ENCODE measurements at regions not wholly inside any gene's neighbourhood (a gene's known extent, or its start where the extent isn't known, plus 50 kb on each side); places are given as distances from the start of the nearest gene placed in this dataset.

DNA sequence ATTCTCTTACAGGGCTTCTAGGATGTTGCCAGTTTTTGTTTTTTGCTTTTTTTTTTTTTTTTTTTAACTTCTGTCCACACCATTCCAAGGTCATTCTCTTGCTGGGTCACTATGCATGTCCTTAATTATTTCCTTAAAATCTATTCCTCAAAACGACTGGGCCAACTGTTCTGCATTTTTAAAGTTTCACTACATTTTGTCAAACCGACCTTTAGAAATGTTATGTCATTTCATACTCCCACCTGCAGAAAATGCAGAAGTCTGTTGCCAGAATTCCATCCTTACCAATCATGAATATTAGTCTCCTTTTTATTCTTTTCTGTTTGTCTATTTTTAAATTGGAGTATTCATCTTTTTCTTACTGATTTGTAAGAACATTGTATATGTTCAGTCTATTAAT, 295.5 kb downstream of the ZSWIM6 start:
- no peak for DNase-seq (ENCODE audit: extremely low spot score)
- ChIA-PET POLR2A (no interaction called here), CTCF (no interaction called here)
- TF ChIP-seq BHLHE40 (IDR thresholded peaks at IDR 0.05; ENCODE audit: borderline replicate concordance) (no peak), TARDBP (IDR thresholded peaks at IDR 0.05) (no peak), LEF1 (IDR thresholded peaks at IDR 0.05; ENCODE audit: borderline replicate concordance) (no peak), ARNT (IDR thresholded peaks at IDR 0.05) (no peak), SP1 (IDR thresholded peaks at IDR 0.05) (no peak), FOXA1 (IDR thresholded peaks at IDR 0.05) (no peak)
- TF ChIP-seq, protein P1, sequence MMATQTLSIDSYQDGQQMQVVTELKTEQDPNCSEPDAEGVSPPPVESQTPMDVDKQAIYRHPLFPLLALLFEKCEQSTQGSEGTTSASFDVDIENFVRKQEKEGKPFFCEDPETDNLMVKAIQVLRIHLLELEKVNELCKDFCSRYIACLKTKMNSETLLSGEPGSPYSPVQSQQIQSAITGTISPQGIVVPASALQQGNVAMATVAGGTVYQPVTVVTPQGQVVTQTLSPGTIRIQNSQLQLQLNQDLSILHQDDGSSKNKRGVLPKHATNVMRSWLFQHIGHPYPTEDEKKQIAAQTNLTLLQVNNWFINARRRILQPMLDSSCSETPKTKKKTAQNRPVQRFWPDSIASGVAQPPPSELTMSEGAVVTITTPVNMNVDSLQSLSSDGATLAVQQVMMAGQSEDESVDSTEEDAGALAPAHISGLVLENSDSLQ (IDR thresholded peaks at IDR 0.05), result no peak

DNA sequence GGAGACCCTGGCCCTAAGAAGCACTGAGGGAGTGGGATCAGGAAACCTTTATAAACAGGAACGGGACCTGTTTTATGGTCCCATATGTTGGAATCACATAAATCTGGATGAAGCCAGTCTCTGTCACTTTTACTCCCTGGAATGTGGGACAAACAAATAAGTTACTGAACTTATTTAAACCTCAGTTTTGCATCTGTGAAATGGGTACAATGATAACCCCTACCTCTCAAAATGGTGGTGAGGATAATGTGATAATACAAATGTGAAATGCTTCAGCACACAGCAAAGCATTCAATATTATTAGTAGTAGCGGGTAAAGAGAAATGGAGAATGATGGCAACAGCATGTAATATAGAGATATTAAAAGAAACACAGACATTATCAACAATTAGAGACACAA, 298.9 kb downstream of the ZSWIM6 start:
- POLR2A ChIA-PET, result no interaction called here
- CTCF ChIA-PET, result no interaction called here
- DNase-seq (ENCODE audit: extremely low spot score), result no peak
- TF ChIP-seq FOXK2 (IDR thresholded peaks at IDR 0.05) (no peak), HDGF (IDR thresholded peaks at IDR 0.05; ENCODE audit: borderline replicate concordance) (no peak), BHLHE40 (IDR thresholded peaks at IDR 0.05; ENCODE audit: borderline replicate concordance) (no peak), FOXA1 (IDR thresholded peaks at IDR 0.05) (no peak), TARDBP (IDR thresholded peaks at IDR 0.05) (no peak), L3MBTL2 (conservative IDR thresholded peaks at IDR 0.05) (no peak), SP1 (IDR thresholded peaks at IDR 0.05) (no peak), ELF4 (IDR thresholded peaks at IDR 0.05) (no peak), NFRKB (IDR thresholded peaks at IDR 0.05) (no peak), LEF1 (IDR thresholded peaks at IDR 0.05; ENCODE audit: borderline replicate concordance) (no peak), ARNT (IDR thresholded peaks at IDR 0.05) (no peak), SUZ12 (IDR thresholded peaks at IDR 0.05) (no peak), ZNF384 (IDR thresholded peaks at IDR 0.05) (no peak), CTBP1 (IDR thresholded peaks at IDR 0.05; ENCODE audit: borderline replicate concordance) (no peak), FOXM1 (IDR thresholded peaks at IDR 0.05; ENCODE audit: borderline replicate concordance) (no peak)
- TF ChIP-seq, protein P1 (IDR thresholded peaks at IDR 0.05), result no peak

DNA sequence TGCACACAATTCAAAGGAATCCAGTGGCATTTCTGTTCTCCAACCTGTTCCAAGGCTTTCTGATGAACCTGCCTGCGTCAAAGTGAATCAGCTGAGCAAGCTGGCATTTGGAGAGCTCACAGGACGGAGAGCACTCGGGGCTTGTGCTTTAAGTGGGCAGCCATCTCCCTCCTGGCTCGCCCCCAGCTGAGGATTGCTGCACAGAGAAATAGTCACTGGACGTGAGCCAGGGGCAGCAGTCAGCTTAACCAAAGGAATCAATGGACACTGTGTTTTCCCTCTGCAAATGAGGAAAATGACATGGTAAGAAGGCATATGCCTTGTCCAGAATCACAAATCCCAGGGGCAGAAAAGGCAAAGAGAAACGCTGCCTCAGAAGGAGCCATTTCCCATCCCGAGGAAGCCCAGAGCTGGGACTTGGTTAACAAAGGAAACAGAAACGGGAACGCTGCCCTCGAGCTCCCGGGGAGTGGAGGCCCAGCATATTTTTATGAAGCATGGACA, 299.4 kb downstream of the ZSWIM6 start:
- ChIA-PET CTCF (interaction anchor here (0.8 kb wide), 1 partner anchor 8 kb away, joined by 3 read pairs; no protein-coding TSS in a partner anchor), POLR2A (no interaction called here)
- DNase-seq (ENCODE audit: extremely low spot score), result no peak
- TF ChIP-seq ZNF384 (IDR thresholded peaks at IDR 0.05) (no peak), FOXA1 (IDR thresholded peaks at IDR 0.05) (no peak), FOXM1 (IDR thresholded peaks at IDR 0.05; ENCODE audit: borderline replicate concordance) (no peak), L3MBTL2 (conservative IDR thresholded peaks at IDR 0.05) (no peak), HDGF (IDR thresholded peaks at IDR 0.05; ENCODE audit: borderline replicate concordance) (no peak), ELF4 (IDR thresholded peaks at IDR 0.05) (no peak), FOXK2 (IDR thresholded peaks at IDR 0.05) (no peak), SUZ12 (IDR thresholded peaks at IDR 0.05) (no peak), ARNT (IDR thresholded peaks at IDR 0.05) (no peak), CTBP1 (IDR thresholded peaks at IDR 0.05; ENCODE audit: borderline replicate concordance) (no peak), TARDBP (IDR thresholded peaks at IDR 0.05) (no peak), NFRKB (IDR thresholded peaks at IDR 0.05) (no peak), SP1 (IDR thresholded peaks at IDR 0.05) (no peak), BHLHE40 (IDR thresholded peaks at IDR 0.05; ENCODE audit: borderline replicate concordance) (no peak), LEF1 (IDR thresholded peaks at IDR 0.05; ENCODE audit: borderline replicate concordance) (no peak)
- TF ChIP-seq, protein P1 (IDR thresholded peaks at IDR 0.05), result no peak

DNA sequence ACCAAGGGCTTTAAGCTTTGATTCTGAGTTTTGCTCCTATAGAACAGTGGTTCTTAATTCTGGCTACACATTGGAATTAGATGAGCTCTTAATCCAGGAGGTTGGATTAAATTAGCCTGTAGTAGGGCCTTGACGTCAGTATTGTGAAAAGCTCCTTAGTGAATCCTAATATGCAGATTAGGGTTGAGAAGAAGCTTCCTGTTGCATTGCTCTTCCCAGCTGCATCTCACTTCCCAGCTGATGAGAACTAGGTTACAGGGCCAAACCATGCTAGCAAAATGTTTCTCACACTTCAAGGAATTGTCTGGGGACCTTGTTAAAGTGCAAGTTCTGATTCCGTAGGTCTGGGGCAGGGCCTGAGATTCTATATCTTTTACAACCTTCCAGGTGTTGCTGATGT, 300.0 kb downstream of the ZSWIM6 start:
- ChIA-PET CTCF (interaction anchor here (0.8 kb wide), 1 partner anchor 9 kb away, joined by 3 read pairs; no protein-coding TSS in a partner anchor), POLR2A (no interaction called here)
- TF ChIP-seq FOXM1 (IDR thresholded peaks at IDR 0.05; ENCODE audit: borderline replicate concordance), result no peak
- no peak for TF ChIP-seq TARDBP (IDR thresholded peaks at IDR 0.05)
- TF ChIP-seq FOXK2 (IDR thresholded peaks at IDR 0.05), result no peak
- TF ChIP-seq SP1 (IDR thresholded peaks at IDR 0.05), result no peak
- no peak for TF ChIP-seq ZNF384 (IDR thresholded peaks at IDR 0.05)
- TF ChIP-seq ELF4 (IDR thresholded peaks at IDR 0.05), result no peak
- TF ChIP-seq SUZ12 (IDR thresholded peaks at IDR 0.05), result no peak

DNA sequence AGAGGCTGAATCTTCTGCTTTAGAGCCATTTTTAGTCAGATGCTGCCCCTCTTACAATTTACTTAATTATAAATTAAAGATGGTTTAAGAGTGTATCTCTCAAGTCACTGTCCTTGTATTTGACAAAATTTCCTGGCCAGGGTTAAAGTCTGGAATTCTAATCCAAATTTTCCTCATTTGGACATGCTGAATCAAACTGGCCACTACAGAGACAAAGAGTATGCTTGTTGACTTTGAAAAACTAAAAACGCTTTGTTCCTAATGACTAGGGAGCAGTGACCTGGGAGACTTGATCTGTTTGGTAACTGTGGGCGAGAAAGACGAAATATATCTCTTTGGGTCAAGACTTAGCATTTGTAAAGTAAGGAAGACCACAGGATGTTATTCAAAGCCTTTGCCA, 303.2 kb downstream of the ZSWIM6 start:
- TF ChIP-seq, protein P1 (IDR thresholded peaks at IDR 0.05), result no peak
- no peak for TF ChIP-seq ELF4 (IDR thresholded peaks at IDR 0.05)
- no peak for TF ChIP-seq HDGF (IDR thresholded peaks at IDR 0.05; ENCODE audit: borderline replicate concordance)
- no peak for TF ChIP-seq ZNF384 (IDR thresholded peaks at IDR 0.05)
- TF ChIP-seq LEF1 (IDR thresholded peaks at IDR 0.05; ENCODE audit: borderline replicate concordance), result no peak
- TF ChIP-seq SUZ12 (IDR thresholded peaks at IDR 0.05), result no peak
- TF ChIP-seq ARNT (IDR thresholded peaks at IDR 0.05), result no peak
- DNase-seq (ENCODE audit: extremely low spot score), result no peak
- POLR2A ChIA-PET, result no interaction called here
- CTCF ChIA-PET, result no interaction called here

More for the DNA sequence above, 300.0 kb downstream of the ZSWIM6 start:
- no peak for DNase-seq (ENCODE audit: extremely low spot score)

DNA sequence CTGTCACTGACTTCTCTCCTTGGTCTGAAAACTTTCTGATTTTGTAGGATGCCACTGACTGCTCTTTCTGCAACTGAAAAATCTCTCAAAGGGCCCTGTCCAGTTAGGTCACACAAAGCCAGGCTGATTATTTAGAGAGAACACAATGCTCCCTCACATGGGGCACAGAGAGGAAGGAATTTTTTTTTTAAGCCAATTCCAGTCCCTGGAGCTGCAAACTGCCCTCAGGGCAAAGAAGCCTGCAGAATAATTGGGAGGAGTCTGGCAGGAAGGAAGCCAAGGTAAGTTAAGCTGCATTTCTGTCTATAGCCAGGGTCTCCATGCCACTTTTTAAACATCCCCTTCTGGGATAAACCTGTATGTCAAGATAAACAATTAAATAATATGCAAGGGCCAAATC, 305.5 kb downstream of the ZSWIM6 start:
- no peak for DNase-seq (ENCODE audit: extremely low spot score)
- POLR2A ChIA-PET, result no interaction called here
- CTCF ChIA-PET, result no interaction called here
- no peak for TF ChIP-seq FOXM1 (IDR thresholded peaks at IDR 0.05; ENCODE audit: borderline replicate concordance)
- no peak for TF ChIP-seq TARDBP (IDR thresholded peaks at IDR 0.05)
- TF ChIP-seq L3MBTL2 (conservative IDR thresholded peaks at IDR 0.05), result no peak
- TF ChIP-seq FOXA1 (IDR thresholded peaks at IDR 0.05), result no peak
- no peak for TF ChIP-seq ELF4 (IDR thresholded peaks at IDR 0.05)
